ENCODE measurements at regions not wholly inside any gene's neighbourhood (a gene's known extent, or its start where the extent isn't known, plus 50 kb on each side); places are given as distances from the start of the nearest gene placed in this dataset.

DNA sequence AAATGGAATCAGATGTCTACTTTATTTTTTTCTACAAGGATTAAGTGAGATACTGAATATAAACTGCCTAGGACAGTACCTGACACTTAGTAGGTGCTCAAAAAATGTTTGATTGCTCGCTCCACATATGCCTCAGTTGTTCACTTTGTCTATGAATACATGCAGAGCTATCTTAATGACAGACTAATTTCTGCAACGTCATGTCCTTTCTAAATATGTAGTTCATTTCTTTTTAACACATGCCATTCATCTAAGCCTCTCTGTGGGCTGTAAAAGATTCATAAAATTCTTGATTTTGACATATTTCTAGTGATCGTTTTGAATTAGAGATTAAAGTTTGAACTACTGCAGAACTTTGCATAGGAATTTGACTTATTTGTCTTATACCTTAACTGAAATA is 176.3 kb upstream of the STXBP6 start:
- TF ChIP-seq POLR2AphosphoS5 (IDR thresholded peaks at IDR 0.05; ENCODE audit: low read depth, low read length) (no peak), TAF1 (IDR thresholded peaks at IDR 0.05; ENCODE audit: borderline replicate concordance, insufficient read depth, low read length) (no peak), SIN3A (IDR thresholded peaks at IDR 0.05; ENCODE audit: borderline replicate concordance, insufficient read depth, low read length) (no peak)
- TF ChIP-seq, protein P1, sequence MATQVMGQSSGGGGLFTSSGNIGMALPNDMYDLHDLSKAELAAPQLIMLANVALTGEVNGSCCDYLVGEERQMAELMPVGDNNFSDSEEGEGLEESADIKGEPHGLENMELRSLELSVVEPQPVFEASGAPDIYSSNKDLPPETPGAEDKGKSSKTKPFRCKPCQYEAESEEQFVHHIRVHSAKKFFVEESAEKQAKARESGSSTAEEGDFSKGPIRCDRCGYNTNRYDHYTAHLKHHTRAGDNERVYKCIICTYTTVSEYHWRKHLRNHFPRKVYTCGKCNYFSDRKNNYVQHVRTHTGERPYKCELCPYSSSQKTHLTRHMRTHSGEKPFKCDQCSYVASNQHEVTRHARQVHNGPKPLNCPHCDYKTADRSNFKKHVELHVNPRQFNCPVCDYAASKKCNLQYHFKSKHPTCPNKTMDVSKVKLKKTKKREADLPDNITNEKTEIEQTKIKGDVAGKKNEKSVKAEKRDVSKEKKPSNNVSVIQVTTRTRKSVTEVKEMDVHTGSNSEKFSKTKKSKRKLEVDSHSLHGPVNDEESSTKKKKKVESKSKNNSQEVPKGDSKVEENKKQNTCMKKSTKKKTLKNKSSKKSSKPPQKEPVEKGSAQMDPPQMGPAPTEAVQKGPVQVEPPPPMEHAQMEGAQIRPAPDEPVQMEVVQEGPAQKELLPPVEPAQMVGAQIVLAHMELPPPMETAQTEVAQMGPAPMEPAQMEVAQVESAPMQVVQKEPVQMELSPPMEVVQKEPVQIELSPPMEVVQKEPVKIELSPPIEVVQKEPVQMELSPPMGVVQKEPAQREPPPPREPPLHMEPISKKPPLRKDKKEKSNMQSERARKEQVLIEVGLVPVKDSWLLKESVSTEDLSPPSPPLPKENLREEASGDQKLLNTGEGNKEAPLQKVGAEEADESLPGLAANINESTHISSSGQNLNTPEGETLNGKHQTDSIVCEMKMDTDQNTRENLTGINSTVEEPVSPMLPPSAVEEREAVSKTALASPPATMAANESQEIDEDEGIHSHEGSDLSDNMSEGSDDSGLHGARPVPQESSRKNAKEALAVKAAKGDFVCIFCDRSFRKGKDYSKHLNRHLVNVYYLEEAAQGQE (IDR thresholded peaks at IDR 0.05; ENCODE audit: insufficient read depth in 1 of 2, low read depth in 2 of 2, low read length in 2 of 2) = no peak
